HG02981 (cell line): ENCODE measurements at regions not wholly inside any gene's neighbourhood (a gene's known extent, or its start where the extent isn't known, plus 50 kb on each side); places are given as distances from the start of the nearest gene placed in this dataset.
"Not testable (repeated sequence)": the region's sequence is repeated elsewhere in the genome, so short reads cannot be mapped to it uniquely, and the experiment has no call there.

ENCODE experiments used
- ATAC-seq: cut with Tn5 transposase; IDR thresholded peaks from one replicate; pipeline ENCODE4 v1.9.1; 2021; ENCODE audit warnings: mild to moderate bottlenecking, moderate library complexity; ENCODE audit not compliant: unreplicated experiment

- no peak for ATAC-seq
Measured at GRCh38 chr6:66568271-66568670, 861.2 kb upstream of the EYS start.

GRCh38 chr6:66561479-66561878, 854.5 kb upstream of the EYS start:
- no peak for ATAC-seq

- ATAC-seq: no peak
Measured at GRCh38 chr6:66558189-66558588, 851.2 kb upstream of the EYS start.

DNA sequence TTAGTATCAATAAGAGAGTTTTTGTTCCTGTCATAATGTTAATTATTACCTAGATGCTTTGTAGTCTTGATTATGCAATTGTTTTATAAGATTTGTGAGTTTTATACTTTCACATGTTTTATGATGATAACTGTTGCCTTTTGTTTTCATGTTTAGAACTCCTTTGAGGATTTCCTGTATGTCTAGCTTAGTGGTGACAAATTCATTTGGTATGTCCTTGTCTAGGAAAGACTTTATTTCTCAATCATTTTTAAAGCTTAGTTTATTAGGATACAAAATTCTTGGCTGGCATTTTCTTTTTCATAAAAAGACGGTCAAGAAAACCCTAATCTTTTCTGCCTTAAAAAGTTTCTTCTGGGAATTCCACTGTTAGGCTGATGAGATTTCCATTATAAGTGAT, 849.9 kb upstream of the EYS start:
- no peak for ATAC-seq

GRCh38 chr6:66555082-66555481, 848.1 kb upstream of the EYS start:
- ATAC-seq: no peak

GRCh38 chr6:66553441-66553840, 846.4 kb upstream of the EYS start:
- no peak for ATAC-seq

DNA sequence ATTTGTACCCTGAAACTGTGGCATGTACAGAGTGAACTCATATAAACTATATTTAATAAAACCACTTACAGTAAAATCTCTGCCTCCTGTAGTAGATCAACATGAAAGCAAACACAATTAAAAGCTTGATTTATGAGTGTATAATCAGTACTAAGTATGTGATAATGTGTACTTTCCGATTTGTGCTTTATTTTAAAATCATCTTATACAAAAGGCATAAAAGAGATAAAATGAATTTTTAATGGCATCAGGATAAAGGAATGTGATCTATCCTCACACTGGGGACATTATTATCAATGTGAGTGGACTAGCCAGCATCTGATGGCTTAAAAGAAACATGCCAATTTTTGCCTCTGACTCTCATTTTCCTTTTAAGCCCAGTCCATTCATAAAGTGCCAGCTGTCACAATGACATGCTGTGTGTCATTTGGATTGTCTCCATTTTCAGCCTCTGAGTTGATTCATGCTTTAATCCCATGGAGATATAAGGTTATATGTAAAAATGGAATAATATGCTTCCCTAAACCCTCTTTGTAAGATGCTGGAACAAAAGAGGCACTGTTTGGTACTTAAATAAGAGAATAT, 831.6 kb upstream of the EYS start:
- ATAC-seq: no peak

- no peak for ATAC-seq
Measured at GRCh38 chr6:66533921-66534404, 826.9 kb upstream of the EYS start.

DNA sequence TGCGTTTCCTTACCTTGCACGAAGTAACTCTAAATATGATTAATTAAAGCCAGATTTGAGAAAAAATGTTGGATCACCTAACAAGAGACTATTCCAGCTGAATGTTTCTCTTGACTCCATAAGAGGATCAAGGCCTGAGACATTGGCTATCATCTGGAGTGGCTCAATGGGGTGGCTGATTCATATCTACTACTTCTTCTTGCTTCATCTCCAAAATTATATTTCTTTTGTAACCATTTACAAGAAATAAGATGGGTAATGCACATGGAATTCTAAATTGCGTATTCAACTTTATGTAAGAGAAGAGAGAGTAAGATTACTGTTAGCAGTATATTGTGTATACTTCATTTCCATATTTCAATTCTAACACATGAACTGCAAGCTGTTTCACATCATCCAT, 819.0 kb upstream of the EYS start:
- ATAC-seq: no peak

GRCh38 chr6:66522864-66523263, 815.8 kb upstream of the EYS start:
- no peak for ATAC-seq

- no peak for ATAC-seq
Measured at GRCh38 chr6:66516377-66516776, 809.4 kb upstream of the EYS start.

DNA sequence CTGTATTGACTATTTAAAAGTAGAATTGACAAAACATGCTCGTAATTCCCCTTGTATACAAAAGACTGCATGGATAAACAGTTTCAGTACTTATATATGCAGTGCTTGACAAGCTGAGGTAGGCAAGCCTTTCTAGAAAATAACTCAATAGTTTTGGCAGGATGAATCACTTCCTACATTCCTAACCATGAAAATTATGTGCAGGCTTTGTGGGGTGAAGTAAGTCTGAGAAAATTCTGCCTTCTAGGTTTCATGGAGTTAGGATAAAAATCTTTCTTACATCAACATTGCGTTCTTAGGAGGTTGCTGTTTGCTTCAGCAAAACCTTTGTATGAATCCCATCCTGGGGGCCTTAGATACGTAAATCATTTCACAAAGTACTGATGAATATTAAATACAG, 801.4 kb upstream of the EYS start:
- no peak for ATAC-seq

DNA sequence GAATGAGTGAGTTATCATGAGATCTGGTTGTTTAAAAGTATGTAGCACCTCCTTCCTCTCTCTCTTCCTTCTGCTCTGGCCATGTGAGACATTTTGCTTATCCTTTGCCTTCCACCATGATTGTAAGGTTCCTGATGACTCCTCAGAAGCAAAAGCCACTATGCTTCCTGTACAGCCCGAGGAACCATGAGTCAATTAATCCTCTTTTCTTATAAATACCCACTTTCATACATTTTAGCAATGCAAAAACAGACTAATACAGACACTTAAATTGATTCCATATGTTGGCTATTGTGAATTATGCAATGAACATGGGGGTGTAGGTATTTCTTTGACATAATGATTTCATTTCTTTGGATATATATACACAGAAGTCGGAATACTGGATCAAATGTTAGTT, 792.8 kb upstream of the EYS start:
- no peak for ATAC-seq

DNA sequence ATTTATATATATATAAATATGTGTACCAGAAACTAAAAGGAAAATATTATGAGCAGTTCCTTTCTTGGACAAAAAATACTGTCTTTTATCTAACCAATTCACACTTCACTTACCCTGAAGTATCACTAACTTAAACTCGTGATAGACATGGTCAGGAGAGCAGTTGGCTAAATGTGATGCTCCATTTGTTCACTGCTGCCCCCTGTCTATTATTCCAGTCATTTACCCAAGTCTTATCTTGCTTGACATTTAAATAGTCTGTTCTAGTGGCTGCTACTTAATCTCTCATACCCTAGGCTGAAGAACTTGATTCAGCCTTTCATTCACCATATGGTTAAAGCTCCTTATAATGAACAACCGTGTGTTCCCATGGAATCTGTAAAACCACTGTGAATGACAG, 789.6 kb upstream of the EYS start:
- ATAC-seq: no peak

DNA sequence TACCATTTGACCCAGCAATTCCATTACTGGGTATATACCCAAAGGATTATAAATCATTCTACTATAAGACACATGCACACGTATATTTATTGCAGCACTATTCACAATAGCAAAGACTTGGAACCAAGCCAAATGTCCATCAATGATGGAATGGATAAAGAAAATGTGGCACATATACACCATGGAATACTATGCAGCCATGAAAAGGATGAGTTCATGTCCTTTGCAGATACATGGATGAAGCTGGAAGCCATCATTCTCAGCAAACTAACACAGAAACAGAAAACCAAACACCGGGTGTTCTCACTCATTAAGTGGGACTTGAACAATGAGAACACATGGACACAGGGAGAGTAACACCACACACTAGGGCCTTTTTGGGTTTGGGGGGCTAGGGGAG, 787.6 kb upstream of the EYS start:
- not testable (repeated sequence) for ATAC-seq

GRCh38 chr6:66489269-66489987, 782.4 kb upstream of the EYS start:
- no peak for ATAC-seq

DNA sequence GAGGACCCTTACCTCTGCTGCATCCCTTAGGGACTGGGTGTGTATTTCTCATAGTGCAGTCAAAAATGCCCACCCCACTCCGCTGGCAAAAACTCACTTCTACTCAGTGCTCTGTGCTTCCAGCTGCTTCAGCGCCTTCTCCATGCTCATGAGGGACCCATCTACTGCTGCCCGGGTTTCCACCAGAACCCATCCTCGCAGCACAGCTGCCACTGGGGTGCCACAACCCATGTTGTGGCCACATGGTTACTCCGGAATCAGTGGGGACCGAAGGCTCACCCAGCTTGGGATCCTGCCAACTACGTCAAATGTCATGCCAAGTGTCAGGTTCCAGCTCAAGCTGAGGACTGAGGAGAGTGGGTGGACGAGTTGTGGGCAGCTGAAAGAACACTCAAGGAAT, 774.2 kb upstream of the EYS start:
- ATAC-seq: no peak

- no peak for ATAC-seq
Measured at GRCh38 chr6:66478705-66479104, 771.7 kb upstream of the EYS start.

- ATAC-seq: no peak
Measured at GRCh38 chr6:66435321-66435720, 728.3 kb upstream of the EYS start.

DNA sequence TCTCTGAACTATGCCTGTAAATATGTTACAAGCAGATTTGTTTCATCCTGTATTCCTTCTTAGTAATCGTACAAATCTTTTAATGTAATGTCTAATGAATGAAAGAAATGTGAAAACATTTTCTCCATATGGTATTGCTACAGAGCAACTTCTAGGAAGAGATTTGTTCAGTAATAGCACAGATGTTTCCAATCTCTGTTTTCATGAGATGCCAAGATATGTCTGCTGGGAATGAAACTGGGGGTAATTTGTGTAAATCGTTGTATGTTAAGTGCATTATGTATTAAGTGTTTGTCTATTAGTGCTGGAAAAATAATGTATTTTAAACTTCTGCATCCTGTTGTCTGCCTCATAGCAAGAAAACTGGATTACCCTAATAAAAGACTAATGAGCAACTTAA, 722.2 kb upstream of the EYS start:
- ATAC-seq: no peak

GRCh38 chr6:66423047-66423446, 716.0 kb upstream of the EYS start:
- no peak for ATAC-seq

GRCh38 chr6:66421570-66421969, 714.5 kb upstream of the EYS start:
- ATAC-seq: no peak

GRCh38 chr6:66418906-66419305, 711.9 kb upstream of the EYS start:
- no peak for ATAC-seq
